KMS-11 (cell line): ENCODE measurements at regions not wholly inside any gene's neighbourhood (a gene's known extent, or its start where the extent isn't known, plus 50 kb on each side); places are given as distances from the start of the nearest gene placed in this dataset.

Experiments used
- H2AFZ ChIP-seq: fragments of 200-600 bp; sonication (generic); 2 replicates; pipeline ENCODE4 v1.6.1; 2016; ENCODE audit warnings: antibody characterized with exemption, mixed run types, low read depth
- H3K27ac ChIP-seq: fragments of 200-600 bp; sonication (generic); 2 replicates; pipeline ENCODE4 v1.6.1; 2016; ENCODE audit warnings: mild to moderate bottlenecking, mixed run types
- H3K27me3 ChIP-seq: fragments of 200-600 bp; sonication (generic); 2 replicates; pipeline ENCODE4 v1.6.1; 2017; ENCODE audit warnings: mild to moderate bottlenecking, low read depth, mixed run types, moderate library complexity; ENCODE audit not compliant: insufficient read depth
- H3K36me3 ChIP-seq: fragments of 200-600 bp; sonication (generic); 2 replicates; pipeline ENCODE4 v1.6.1; 2017; ENCODE audit warnings: mild to moderate bottlenecking, mixed run types; ENCODE audit not compliant: insufficient read depth
- H3K4me1 ChIP-seq: fragments of 200-600 bp; sonication (generic); 2 replicates; pipeline ENCODE4 v1.6.1; 2016; ENCODE audit warnings: mild to moderate bottlenecking, low read depth, mixed run types; ENCODE audit not compliant: poor library complexity, severe bottlenecking
- H3K4me2 ChIP-seq: fragments of 200-600 bp; sonication (generic); 2 replicates; pipeline ENCODE4 v1.7.0; 2016; ENCODE audit warnings: mild to moderate bottlenecking, mixed run types
- H3K4me3 ChIP-seq: fragments of 200-600 bp; sonication (generic); IDR thresholded peaks from 2 replicates; pipeline ENCODE4 v1.6.1; 2017; ENCODE audit warnings: low read depth, low read length, mixed read lengths; ENCODE audit not compliant: insufficient read depth
- H3K79me2 ChIP-seq: fragments of 200-600 bp; sonication (generic); 2 replicates; pipeline ENCODE4 v1.6.1; 2016; ENCODE audit warnings: low read depth, mixed run types; ENCODE audit not compliant: insufficient read depth
- H3K9ac ChIP-seq: fragments of 200-600 bp; sonication (generic); 2 replicates; pipeline ENCODE4 v1.6.1; 2016; ENCODE audit warnings: mild to moderate bottlenecking, mixed run types
- H4K20me1 ChIP-seq: fragments of 200-600 bp; sonication (generic); 2 replicates; pipeline ENCODE4 v1.6.1; 2016; ENCODE audit warnings: mild to moderate bottlenecking, mixed run types; ENCODE audit not compliant: insufficient read depth
- TF ChIP-seq, protein P1 (sequence below): fragments of 200-600 bp; sonication (generic); conservative IDR thresholded peaks from 2 replicates; pipeline ENCODE4 v1.6.1; 2017; ENCODE audit warnings: low read depth, mild to moderate bottlenecking, antibody characterized with exemption, low read length, moderate library complexity, mixed read lengths

DNA sequence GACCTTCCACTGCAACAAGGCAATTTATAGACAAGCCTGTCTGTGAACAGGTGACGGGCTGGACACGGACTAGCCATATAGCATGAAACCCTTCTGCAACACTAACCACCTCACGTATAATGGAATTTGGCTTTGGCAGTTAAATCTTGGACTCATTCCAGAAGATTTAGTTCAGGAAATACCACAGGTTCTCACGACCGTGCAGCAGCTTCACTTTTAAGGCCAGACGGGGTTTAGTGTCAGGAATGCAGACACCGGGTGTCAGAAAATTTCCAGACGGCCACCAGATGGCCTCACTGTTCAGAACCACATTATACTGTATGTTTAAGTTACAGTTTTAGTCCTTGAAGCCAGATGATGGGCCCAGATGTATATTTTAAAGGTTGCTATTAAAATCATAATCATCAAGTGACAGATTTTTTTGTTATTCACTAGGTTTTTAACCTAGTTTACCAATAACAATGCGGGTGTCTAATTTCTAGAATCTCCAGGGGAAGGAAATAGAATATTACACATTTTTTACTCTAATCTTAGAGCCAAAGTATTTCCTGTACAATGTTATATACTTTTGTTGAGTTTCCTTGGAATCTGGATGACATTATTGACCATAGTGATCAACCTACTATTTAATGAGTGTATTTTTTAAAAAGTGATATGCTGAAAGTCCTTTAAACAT lies 90.5 kb upstream of the TMPO start:
- Histone ChIP-seq H3K4me1 (no peaks in the 10 kb centered on the region), H3K27me3 (no peaks in the 10 kb centered on the region), H2AFZ (no peak overlapping the region), H3K4me3 (no peak overlapping the region), H3K9ac (no peak overlapping the region), H3K4me2 (no peak overlapping the region), H3K27ac (no peak overlapping the region), H4K20me1 (no peaks in the 10 kb centered on the region), H3K79me2 (no peaks in the 10 kb centered on the region), H3K36me3 (no peaks in the 10 kb centered on the region)
- TF ChIP-seq, protein P1, sequence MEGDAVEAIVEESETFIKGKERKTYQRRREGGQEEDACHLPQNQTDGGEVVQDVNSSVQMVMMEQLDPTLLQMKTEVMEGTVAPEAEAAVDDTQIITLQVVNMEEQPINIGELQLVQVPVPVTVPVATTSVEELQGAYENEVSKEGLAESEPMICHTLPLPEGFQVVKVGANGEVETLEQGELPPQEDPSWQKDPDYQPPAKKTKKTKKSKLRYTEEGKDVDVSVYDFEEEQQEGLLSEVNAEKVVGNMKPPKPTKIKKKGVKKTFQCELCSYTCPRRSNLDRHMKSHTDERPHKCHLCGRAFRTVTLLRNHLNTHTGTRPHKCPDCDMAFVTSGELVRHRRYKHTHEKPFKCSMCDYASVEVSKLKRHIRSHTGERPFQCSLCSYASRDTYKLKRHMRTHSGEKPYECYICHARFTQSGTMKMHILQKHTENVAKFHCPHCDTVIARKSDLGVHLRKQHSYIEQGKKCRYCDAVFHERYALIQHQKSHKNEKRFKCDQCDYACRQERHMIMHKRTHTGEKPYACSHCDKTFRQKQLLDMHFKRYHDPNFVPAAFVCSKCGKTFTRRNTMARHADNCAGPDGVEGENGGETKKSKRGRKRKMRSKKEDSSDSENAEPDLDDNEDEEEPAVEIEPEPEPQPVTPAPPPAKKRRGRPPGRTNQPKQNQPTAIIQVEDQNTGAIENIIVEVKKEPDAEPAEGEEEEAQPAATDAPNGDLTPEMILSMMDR, result peak; percentile 71

- Histone ChIP-seq H3K27me3 (no peaks in the 10 kb centered on the region), H2AFZ (no peak overlapping the region), H3K36me3 (no peaks in the 10 kb centered on the region; the same call in 1 of the 2 replicates), H3K4me2 (no peak overlapping the region), H3K27ac (no peak overlapping the region), H3K9ac (no peak overlapping the region), H4K20me1 (no peaks in the 10 kb centered on the region), H3K4me3 (no peak overlapping the region), H3K79me2 (no peaks in the 10 kb centered on the region), H3K4me1 (no peaks in the 10 kb centered on the region)
- TF ChIP-seq, protein P1, result no peak
Observed at GRCh38 chr12:98425859-98426258, 89.5 kb upstream of the TMPO start.

GRCh38 chr12:98431089-98431488 lies 84.3 kb upstream of the TMPO start:
- no peaks in the 10 kb centered on the region for H3K4me1 ChIP-seq
- no peaks in the 10 kb centered on the region for H3K27me3 ChIP-seq
- TF ChIP-seq, protein P1, result no peak
- no peak overlapping the region for H2AFZ ChIP-seq
- no peaks in the 10 kb centered on the region for H4K20me1 ChIP-seq
- H3K27ac ChIP-seq, result no peak overlapping the region
- H3K4me3 ChIP-seq, result no peak overlapping the region
- H3K4me2 ChIP-seq, result no peak overlapping the region
- no peaks in the 10 kb centered on the region; the same call in 1 of the 2 replicates for H3K36me3 ChIP-seq
- no peaks in the 10 kb centered on the region for H3K79me2 ChIP-seq
- H3K9ac ChIP-seq, result no peak overlapping the region

DNA sequence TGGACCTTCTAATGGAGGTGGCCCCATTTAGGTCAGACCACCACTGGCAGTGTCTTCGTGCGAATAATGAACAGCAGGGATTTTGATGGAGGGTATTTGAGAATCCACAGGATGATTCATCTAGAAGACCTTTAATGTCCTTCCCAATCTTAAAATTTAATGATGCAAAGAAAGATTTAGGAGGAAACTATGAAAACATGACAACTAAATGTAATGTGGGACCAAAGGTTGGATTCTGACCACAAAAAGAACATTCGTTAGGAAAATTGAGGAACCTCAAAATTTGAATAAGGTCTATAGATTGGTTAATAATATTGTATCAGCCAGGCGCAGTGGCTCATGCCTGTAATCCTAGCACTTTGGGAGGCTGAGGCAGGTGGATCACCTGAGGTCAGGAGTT lies 78.2 kb upstream of the TMPO start:
- TF ChIP-seq, protein P1, result no peak
- Histone ChIP-seq H4K20me1 (no peaks in the 10 kb centered on the region), H3K27ac (no peak overlapping the region), H3K9ac (no peak overlapping the region), H3K27me3 (no peaks in the 10 kb centered on the region), H3K4me2 (no peak overlapping the region), H3K4me3 (no peak overlapping the region), H3K79me2 (no peaks in the 10 kb centered on the region), H3K36me3 (no peaks in the 10 kb centered on the region), H3K4me1 (no peaks in the 10 kb centered on the region), H2AFZ (no peak overlapping the region)
